OCI-LY3 (cell line): ENCODE measurements at regions not wholly inside any gene's neighbourhood (a gene's known extent, or its start where the extent isn't known, plus 50 kb on each side); places are given as distances from the start of the nearest gene placed in this dataset.

Experiments
- EZH2phosphoT487 ChIP-seq: fragments of 200-600 bp; shearing (Covaris generic); IDR thresholded peaks from 2 replicates; pipeline ENCODE4 v1.6.1; 2018; ENCODE audit warnings: antibody characterized with exemption, mixed run types, low read depth
- TF ChIP-seq, protein P1 (sequence below): fragments of 200-600, 300-600 bp; sonication (generic); IDR thresholded peaks from 2 replicates; pipeline ENCODE4 v1.5.1; 2014; ENCODE audit warnings: antibody characterized with exemption, low read length, low read depth

DNA sequence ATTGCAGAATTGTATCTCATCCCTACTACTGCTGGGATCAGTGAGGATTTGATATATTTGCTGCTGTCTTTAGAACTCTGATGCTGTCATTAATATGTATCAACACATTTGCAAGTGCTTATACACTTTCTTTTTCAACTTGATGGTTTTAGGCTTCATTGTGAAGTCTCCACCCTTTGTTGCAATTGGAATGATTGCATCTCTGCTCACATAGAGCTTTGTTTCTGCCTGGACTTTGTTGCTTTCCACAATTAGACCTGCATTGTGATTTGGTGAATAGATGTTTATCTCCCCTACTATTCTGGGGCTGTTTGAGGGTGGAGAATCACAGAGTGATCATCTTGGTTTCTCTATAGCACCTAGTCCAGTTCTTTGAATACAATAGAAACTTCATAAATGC is 666.7 kb downstream of the EPM2A start:
- TF ChIP-seq, protein P1, sequence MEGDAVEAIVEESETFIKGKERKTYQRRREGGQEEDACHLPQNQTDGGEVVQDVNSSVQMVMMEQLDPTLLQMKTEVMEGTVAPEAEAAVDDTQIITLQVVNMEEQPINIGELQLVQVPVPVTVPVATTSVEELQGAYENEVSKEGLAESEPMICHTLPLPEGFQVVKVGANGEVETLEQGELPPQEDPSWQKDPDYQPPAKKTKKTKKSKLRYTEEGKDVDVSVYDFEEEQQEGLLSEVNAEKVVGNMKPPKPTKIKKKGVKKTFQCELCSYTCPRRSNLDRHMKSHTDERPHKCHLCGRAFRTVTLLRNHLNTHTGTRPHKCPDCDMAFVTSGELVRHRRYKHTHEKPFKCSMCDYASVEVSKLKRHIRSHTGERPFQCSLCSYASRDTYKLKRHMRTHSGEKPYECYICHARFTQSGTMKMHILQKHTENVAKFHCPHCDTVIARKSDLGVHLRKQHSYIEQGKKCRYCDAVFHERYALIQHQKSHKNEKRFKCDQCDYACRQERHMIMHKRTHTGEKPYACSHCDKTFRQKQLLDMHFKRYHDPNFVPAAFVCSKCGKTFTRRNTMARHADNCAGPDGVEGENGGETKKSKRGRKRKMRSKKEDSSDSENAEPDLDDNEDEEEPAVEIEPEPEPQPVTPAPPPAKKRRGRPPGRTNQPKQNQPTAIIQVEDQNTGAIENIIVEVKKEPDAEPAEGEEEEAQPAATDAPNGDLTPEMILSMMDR, result no peak
- no peak for TF ChIP-seq EZH2phosphoT487
